AG04449 (cell line): ENCODE measurements at regions not wholly inside any gene's neighbourhood (a gene's known extent, or its start where the extent isn't known, plus 50 kb on each side); places are given as distances from the start of the nearest gene placed in this dataset.

ENCODE experiments used
- CTCF ChIA-PET: fragments of 350-600 bp; formaldehyde crosslinking; extraction: SDS; loops from one replicate; lab custom pipeline; 2021; ENCODE audit warnings: antibody characterized with exemption; lab: Yijun Ruan, JAX
- POLR2A ChIA-PET: fragments of 400-600, 350-600 bp; formaldehyde crosslinking; extraction: SDS; loops from one replicate; lab custom pipeline; 2020; ENCODE audit warnings: antibody characterized with exemption, inconsistent platforms; lab: Yijun Ruan, JAX
- DNase-seq: peaks from one replicate; pipeline ENCODE4 v3.0.0-alpha.2; 2010; ENCODE audit warnings: low read depth, low spot score
- H3K4me3 ChIP-seq: 2 replicates; pipeline ENCODE4 v1.5.1; 2011; ENCODE audit warnings: low read depth, mild to moderate bottlenecking, control low read depth, low read length
- TF ChIP-seq, protein P1 (sequence below): IDR thresholded peaks from one replicate; pipeline ENCODE4 v1.5.1; 2011; ENCODE audit warnings: mild to moderate bottlenecking, moderate library complexity, low read length, control low read depth, inconsistent platforms; ENCODE audit not compliant: insufficient read depth; ENCODE audit errors: missing control alignments

DNA sequence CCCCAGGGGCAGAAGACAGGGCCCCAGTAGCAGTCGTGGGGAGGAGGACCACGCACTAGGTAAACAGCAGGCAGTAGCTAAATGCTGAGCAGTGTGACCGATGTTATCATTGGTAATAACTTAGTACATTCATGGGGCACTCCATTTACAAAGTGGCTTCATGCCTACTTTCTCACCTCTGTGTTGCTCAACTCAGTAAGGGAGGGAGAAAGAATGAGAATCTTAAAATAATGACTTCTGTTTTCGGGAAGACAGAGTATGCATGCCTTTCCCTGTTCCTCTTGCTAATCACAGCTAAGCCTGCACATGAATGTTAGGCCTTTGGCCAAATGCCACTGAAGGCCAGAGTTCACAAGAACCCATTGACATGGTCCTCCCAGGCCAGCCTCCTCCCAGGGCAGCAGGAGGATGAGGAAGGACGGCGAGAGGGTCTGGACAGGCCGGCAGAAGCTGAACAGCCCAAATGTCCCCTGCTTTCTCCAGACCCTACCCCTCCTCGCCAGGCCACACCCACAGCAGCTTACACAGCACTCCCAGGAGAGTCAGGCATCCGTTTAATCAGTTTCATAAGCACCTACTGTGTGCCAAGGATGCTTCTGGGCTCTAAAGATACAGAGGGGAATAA is 183.4 kb downstream of the ANKRD60 start:
- H3K4me3 ChIP-seq = no peak overlapping the region
- ChIA-PET CTCF (interaction anchor here (0.7 to 1.5 kb wide), 5 partner anchors 8 to 392 kb away, joined by 3 to 4 read pairs (median 3); no protein-coding TSS in a partner anchor), POLR2A (no interaction called here)
- no peak for DNase-seq
- TF ChIP-seq, protein P1, sequence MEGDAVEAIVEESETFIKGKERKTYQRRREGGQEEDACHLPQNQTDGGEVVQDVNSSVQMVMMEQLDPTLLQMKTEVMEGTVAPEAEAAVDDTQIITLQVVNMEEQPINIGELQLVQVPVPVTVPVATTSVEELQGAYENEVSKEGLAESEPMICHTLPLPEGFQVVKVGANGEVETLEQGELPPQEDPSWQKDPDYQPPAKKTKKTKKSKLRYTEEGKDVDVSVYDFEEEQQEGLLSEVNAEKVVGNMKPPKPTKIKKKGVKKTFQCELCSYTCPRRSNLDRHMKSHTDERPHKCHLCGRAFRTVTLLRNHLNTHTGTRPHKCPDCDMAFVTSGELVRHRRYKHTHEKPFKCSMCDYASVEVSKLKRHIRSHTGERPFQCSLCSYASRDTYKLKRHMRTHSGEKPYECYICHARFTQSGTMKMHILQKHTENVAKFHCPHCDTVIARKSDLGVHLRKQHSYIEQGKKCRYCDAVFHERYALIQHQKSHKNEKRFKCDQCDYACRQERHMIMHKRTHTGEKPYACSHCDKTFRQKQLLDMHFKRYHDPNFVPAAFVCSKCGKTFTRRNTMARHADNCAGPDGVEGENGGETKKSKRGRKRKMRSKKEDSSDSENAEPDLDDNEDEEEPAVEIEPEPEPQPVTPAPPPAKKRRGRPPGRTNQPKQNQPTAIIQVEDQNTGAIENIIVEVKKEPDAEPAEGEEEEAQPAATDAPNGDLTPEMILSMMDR = no peak

DNA sequence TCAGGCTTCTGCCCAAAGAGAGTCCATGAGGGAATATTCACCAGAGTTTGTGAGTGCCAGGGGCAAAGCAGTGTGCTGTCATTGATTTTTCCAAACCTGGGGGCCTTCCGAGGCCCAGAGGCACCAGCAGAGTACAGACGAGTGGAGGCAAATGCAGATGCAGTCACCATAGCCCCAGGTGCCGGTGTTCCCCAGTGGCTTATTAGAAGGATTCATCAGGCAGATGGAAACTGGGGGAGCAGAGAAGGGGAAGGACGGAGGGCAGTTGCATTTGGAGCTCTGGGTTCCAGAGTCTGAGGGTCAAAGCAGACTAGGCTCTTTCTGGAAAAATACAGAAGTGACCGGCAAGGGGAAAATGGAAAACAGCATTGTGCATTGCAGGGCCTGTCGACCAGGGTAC is 184.2 kb downstream of the ANKRD60 start:
- TF ChIP-seq, protein P1 = no peak
- POLR2A ChIA-PET = no interaction called here
- CTCF ChIA-PET = interaction anchor here (1.4 to 1.5 kb wide), 2 partner anchors 41 to 391 kb away, joined by 3 to 4 read pairs; no protein-coding TSS in a partner anchor
- no peak overlapping the region for H3K4me3 ChIP-seq
- no peak for DNase-seq

DNA sequence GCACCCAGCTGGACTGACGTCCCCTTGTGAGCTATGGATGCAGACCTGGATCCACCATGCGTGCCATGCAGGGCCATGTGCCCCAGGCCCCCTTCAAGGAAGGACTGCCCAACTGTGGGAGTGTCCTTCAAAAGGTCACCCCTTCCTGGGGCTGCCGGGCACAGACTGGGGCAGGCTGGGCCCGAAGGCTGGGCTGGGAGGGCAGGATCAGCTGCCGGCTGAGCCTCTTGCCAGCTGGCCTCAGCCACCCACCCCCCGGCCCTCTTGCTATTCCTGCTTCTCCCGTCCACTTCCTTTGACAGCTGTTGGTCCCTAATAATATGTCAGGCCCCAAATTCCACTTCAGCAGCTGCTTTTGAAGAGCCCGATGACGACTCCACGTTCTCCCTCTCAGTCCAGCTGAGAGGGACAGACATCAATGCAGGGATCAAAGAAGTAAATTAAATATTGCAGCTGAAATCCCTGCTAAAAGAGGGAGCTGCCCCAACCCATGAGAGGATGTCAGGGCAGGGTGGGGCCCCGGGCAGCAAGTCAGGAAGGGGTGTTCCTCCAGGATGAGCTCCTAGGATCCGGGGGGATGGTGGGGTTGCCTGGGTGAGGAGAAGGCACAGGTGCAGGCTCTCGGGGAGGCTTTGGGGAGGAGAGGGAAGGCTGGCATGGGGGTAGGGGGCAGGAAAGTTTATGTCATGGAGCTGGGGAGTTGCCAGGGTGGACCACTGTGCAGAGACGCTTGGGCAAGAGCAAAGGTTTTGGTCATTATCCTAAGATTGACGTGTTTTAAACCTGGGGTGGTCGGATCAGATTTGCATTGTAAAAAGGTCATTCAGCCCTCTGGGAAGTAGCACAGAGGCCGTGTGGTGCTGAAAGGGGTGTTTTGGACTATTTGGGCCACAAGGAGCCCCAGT is 185.0 kb downstream of the ANKRD60 start:
- H3K4me3 ChIP-seq = no peak overlapping the region
- TF ChIP-seq, protein P1 = no peak
- ChIA-PET CTCF (interaction anchor here (1.4 kb wide), 2 partner anchors 12 to 390 kb away, joined by 3 read pairs; no protein-coding TSS in a partner anchor), POLR2A (no interaction called here)
- no peak for DNase-seq

DNA sequence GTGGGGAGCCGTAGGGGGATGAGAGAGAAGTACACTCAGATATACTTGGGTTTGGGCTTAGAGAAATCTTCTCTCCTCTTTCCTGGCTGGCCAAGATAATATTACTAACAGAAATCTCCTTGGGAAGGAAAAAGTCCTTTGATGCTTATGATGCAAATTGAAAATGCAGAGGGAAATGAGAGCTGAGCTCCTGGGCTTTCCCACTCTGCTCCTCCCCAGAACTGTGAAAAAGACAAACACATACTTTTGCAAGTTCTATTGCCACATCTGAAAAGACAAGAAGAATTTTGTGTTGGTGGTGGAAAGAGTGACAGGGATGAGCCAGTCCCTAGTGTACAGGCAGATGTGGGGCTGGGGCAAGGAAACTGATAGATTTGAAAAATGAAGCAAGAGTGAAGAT is 185.9 kb downstream of the ANKRD60 start:
- ChIA-PET CTCF (interaction anchor here (1.4 kb wide), 1 partner anchor 11 kb away, joined by 3 read pairs; no protein-coding TSS in a partner anchor), POLR2A (no interaction called here)
- H3K4me3 ChIP-seq = no peak overlapping the region
- TF ChIP-seq, protein P1 = no peak
- no peak for DNase-seq

DNA sequence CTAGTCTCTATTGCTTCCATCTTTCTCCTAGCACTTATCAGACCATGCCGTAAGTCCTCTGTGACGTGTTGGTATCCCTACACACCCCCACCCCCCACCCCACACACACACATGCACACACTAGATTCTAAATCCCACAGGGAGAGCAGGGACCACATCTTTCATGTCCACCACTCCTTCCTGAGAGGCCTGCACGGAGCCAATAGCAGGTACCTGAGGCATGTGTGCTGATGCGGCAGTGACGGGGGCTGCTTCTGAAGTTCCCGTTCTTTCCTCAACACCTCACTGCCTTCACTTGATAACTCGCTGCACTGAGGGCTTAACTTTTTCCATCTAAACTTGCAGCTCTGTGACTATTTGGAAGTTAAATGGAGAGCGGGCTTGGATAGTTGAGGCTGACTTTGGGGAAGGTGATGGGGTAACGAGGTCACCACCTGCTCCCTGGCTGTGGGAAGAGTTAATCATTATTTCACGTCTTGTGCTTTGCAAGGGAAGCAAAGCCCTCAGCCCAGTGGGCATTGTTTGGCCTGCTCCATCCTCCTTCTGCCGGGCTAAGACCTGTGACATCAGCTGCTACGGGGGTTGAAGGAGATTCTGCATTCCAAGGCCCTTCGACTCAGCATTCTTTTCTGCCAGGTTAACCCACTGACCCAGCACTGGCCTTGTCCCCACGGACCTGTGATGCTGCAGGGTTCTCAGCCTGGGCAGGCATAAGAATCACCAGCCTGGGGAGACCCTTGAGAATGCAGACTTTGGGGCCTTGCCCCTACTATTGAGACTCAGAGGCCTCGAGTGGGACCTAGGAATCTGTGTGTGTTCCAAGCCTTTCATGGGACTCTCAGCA is 187.8 kb downstream of the ANKRD60 start:
- CTCF ChIA-PET = no interaction called here
- no peak for DNase-seq
- POLR2A ChIA-PET = no interaction called here
- TF ChIP-seq, protein P1 = no peak
- H3K4me3 ChIP-seq = no peak overlapping the region
